HG03060 (cell line): ENCODE measurements at regions not wholly inside any gene's neighbourhood (a gene's known extent, or its start where the extent isn't known, plus 50 kb on each side); places are given as distances from the start of the nearest gene placed in this dataset.
"Not testable (repeated sequence)": the region's sequence is repeated elsewhere in the genome, so short reads cannot be mapped to it uniquely, and the experiment has no call there.

Source experiments
- ATAC-seq: cut with Tn5 transposase; IDR thresholded peaks from one replicate; pipeline ENCODE4 v1.9.1; 2021; ENCODE audit warnings: low read depth, moderate number of reproducible peaks; ENCODE audit not compliant: unreplicated experiment

GRCh38 chr1:230494026-230494425 lies 67.9 kb upstream of the PGBD5 start:
- ATAC-seq = no peak

GRCh38 chr1:230493264-230493663 lies 67.1 kb upstream of the PGBD5 start:
- no peak for ATAC-seq

GRCh38 chr1:230490436-230490835 lies 64.3 kb upstream of the PGBD5 start:
- ATAC-seq = no peak

GRCh38 chr1:230487773-230488428 lies 61.8 kb upstream of the PGBD5 start:
- ATAC-seq = no peak

- no peak for ATAC-seq
Observed at GRCh38 chr1:230476622-230477003, 50.5 kb upstream of the PGBD5 start.

- ATAC-seq = not testable (repeated sequence)
Observed at GRCh38 chr1:230475856-230476621, 49.9 kb upstream of the PGBD5 start.
